GM19023 (cell line): ENCODE measurements at regions not wholly inside any gene's neighbourhood (a gene's known extent, or its start where the extent isn't known, plus 50 kb on each side); places are given as distances from the start of the nearest gene placed in this dataset.
A peak's percentile ranks its signal among the peaks of the same experiment; 100 is the strongest.

ENCODE experiments used
- ATAC-seq: cut with Tn5 transposase; IDR thresholded peaks from one replicate; pipeline ENCODE4 v1.9.1; 2021; ENCODE audit warnings: mild to moderate bottlenecking, moderate library complexity; ENCODE audit not compliant: unreplicated experiment

GRCh38 chr2:221156062-221156734 lies 415.9 kb downstream of the EPHA4 start:
- no peak for ATAC-seq

- ATAC-seq = no peak
Measured at GRCh38 chr2:221161186-221161585, 410.9 kb downstream of the EPHA4 start.

GRCh38 chr2:221166292-221166691 lies 405.8 kb downstream of the EPHA4 start:
- no peak for ATAC-seq

- ATAC-seq = no peak
Measured at GRCh38 chr2:221167561-221167960, 404.5 kb downstream of the EPHA4 start.

GRCh38 chr2:221169724-221170123 lies 402.4 kb downstream of the EPHA4 start:
- ATAC-seq = no peak

GRCh38 chr2:221170548-221170947 lies 401.6 kb downstream of the EPHA4 start:
- no peak for ATAC-seq

- no peak for ATAC-seq
Measured at GRCh38 chr2:221176667-221177066, 395.4 kb downstream of the EPHA4 start.

GRCh38 chr2:221178139-221178538 lies 394.0 kb downstream of the EPHA4 start:
- no peak for ATAC-seq

- no peak for ATAC-seq
Measured at GRCh38 chr2:221186873-221187272, 385.2 kb downstream of the EPHA4 start.

GRCh38 chr2:221189431-221190067 lies 382.6 kb downstream of the EPHA4 start:
- ATAC-seq = no peak

- ATAC-seq = no peak
Measured at GRCh38 chr2:221195829-221196228, 376.3 kb downstream of the EPHA4 start.

- no peak for ATAC-seq
Measured at GRCh38 chr2:221197225-221197856, 374.8 kb downstream of the EPHA4 start.

- ATAC-seq = no peak
Measured at GRCh38 chr2:221198309-221198708, 373.8 kb downstream of the EPHA4 start.

GRCh38 chr2:221200184-221200839 lies 371.8 kb downstream of the EPHA4 start:
- ATAC-seq = no peak

GRCh38 chr2:221202431-221202830 lies 369.7 kb downstream of the EPHA4 start:
- no peak for ATAC-seq

GRCh38 chr2:221203125-221203524 lies 369.0 kb downstream of the EPHA4 start:
- peak; percentile 79 for ATAC-seq

- no peak for ATAC-seq
Measured at GRCh38 chr2:221203856-221204255, 368.2 kb downstream of the EPHA4 start.

GRCh38 chr2:221204699-221205098 lies 367.4 kb downstream of the EPHA4 start:
- no peak for ATAC-seq

GRCh38 chr2:221205103-221205673 lies 366.9 kb downstream of the EPHA4 start:
- ATAC-seq = no peak

GRCh38 chr2:221210686-221211085 lies 361.4 kb downstream of the EPHA4 start:
- no peak for ATAC-seq

- ATAC-seq = no peak
Measured at GRCh38 chr2:221211653-221212052, 360.5 kb downstream of the EPHA4 start.
